ENCODE measurements at regions not wholly inside any gene's neighbourhood (a gene's known extent, or its start where the extent isn't known, plus 50 kb on each side); places are given as distances from the start of the nearest gene placed in this dataset.

DNA sequence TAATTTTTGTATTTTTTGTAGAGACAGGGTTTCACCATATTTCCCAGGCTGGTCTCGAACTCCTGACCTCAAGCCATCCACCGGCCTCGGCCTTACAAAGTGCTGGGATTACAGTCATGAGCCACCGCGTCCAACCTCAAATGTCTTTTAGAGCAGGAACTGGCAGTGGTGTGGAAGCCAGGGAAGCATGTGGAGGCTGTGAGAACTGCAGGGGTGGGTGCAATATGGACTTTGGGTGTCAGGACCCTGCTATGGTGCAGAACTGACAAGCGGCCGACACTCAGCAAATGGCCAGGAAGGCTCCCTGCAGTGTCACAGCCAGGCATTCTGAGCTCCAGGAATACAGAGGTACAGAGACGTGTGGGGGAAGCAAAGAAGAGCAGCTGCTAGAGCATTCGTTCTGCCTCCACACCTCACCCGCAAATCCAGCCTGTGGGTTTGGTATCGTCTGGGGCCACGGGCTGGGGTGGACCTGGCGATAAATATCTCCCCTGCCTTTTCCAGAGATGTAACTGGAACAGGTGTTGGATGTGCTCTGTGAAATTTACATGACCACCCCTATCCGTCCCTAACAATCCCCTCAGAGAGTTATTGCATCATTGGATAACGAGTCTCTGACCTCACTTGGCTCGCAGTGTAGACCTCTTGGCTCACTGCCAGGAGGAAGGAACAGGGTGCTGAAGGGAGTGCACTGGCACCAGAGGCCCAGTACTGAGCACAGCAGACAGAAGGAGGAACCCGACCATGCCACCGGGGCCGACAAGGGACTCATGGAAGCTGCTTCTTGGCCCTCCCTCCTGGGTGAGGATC is 624.7 kb upstream of the B3GAT1 start:
- TF ChIP-seq, protein P1, sequence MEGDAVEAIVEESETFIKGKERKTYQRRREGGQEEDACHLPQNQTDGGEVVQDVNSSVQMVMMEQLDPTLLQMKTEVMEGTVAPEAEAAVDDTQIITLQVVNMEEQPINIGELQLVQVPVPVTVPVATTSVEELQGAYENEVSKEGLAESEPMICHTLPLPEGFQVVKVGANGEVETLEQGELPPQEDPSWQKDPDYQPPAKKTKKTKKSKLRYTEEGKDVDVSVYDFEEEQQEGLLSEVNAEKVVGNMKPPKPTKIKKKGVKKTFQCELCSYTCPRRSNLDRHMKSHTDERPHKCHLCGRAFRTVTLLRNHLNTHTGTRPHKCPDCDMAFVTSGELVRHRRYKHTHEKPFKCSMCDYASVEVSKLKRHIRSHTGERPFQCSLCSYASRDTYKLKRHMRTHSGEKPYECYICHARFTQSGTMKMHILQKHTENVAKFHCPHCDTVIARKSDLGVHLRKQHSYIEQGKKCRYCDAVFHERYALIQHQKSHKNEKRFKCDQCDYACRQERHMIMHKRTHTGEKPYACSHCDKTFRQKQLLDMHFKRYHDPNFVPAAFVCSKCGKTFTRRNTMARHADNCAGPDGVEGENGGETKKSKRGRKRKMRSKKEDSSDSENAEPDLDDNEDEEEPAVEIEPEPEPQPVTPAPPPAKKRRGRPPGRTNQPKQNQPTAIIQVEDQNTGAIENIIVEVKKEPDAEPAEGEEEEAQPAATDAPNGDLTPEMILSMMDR (IDR thresholded peaks at IDR 0.05) = no peak
- TF ChIP-seq SIN3A (IDR thresholded peaks at IDR 0.05; ENCODE audit: borderline replicate concordance, insufficient read depth, low read depth, low read length) (no peak), POLR2AphosphoS5 (IDR thresholded peaks at IDR 0.05; ENCODE audit: low read depth, low read length) (no peak), TCF7L2 (IDR thresholded peaks at IDR 0.05; ENCODE audit: low read depth, low read length) (no peak)
- TF ChIP-seq, protein P2, sequence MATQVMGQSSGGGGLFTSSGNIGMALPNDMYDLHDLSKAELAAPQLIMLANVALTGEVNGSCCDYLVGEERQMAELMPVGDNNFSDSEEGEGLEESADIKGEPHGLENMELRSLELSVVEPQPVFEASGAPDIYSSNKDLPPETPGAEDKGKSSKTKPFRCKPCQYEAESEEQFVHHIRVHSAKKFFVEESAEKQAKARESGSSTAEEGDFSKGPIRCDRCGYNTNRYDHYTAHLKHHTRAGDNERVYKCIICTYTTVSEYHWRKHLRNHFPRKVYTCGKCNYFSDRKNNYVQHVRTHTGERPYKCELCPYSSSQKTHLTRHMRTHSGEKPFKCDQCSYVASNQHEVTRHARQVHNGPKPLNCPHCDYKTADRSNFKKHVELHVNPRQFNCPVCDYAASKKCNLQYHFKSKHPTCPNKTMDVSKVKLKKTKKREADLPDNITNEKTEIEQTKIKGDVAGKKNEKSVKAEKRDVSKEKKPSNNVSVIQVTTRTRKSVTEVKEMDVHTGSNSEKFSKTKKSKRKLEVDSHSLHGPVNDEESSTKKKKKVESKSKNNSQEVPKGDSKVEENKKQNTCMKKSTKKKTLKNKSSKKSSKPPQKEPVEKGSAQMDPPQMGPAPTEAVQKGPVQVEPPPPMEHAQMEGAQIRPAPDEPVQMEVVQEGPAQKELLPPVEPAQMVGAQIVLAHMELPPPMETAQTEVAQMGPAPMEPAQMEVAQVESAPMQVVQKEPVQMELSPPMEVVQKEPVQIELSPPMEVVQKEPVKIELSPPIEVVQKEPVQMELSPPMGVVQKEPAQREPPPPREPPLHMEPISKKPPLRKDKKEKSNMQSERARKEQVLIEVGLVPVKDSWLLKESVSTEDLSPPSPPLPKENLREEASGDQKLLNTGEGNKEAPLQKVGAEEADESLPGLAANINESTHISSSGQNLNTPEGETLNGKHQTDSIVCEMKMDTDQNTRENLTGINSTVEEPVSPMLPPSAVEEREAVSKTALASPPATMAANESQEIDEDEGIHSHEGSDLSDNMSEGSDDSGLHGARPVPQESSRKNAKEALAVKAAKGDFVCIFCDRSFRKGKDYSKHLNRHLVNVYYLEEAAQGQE (IDR thresholded peaks at IDR 0.05; ENCODE audit: insufficient read depth in 1 of 2, low read depth in 2 of 2, low read length in 1 of 2) = no peak

Measured in Panc1 (cell line).